ENCODE measurements at regions not wholly inside any gene's neighbourhood (a gene's known extent, or its start where the extent isn't known, plus 50 kb on each side); places are given as distances from the start of the nearest gene placed in this dataset.

DNA sequence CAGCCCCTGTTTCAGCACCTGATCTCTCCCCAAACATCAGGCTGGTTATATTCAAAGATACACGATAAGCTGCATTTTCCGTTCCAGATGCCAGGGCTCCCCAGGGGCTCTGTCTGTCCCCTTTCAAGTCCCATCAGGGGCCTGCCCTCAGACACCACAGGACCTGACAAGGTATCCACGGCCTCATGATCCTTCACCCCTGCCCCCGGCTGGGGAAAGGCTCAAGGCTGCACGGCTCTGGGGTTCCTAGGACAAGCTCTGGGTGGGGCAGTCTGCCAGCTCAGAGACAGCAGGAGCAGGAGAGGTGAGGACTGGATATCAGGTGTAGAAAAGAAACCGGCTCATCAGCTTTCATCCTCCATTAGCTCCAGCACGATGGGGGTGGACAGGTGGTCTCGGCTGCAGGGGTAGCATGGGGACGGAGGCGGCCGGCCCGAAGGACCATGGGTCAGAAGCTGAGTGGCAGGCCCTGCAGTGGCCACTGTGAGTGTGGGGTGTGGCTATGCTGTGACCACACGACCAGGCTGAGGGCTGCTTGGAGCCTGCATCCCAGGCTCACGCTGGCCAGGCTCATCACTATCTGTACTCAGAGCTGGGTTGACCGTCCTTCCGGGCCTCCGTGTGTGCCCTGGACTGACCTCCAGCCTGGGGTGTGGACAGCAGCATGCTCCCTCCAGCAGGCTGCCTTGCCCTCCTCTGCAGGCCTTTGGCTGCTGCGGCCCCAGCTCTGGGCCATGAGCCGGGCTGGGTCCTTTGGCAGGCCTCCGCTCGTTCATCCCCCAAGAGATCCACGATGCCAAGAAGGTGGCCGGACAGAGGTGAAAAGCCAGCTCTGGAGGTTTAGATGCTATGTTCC, 386.2 kb downstream of the THBS2 start:
- intact Hi-C loops (cut with DNase I; ENCODE audit: low total_unique reads), result no loop called here

DNA sequence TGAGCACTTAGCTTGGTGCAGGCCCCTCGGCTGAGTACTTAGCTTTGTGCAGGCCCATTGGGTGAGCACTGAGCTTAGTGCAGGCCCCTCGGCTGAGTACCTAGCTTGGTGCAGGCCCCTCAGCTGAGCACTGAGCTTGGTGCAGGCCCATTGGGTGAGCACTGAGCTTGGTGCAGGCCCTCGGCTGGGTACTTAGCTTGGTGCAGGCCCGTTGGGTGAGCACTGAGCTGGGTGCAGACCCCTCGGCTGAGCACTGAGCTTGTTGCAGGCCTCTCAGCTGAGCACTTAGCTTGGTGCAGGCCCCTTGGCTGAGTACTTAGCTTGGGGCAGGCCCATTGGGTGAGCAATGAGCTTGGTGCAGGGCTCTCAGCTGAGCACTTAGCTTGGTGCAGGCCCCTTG, 387.1 kb downstream of the THBS2 start:
- WGBS, 2 donors, result 75 to 88% methylated on average over 2 to 4 of the region's 5 CpGs
- intact Hi-C loops (cut with DNase I; ENCODE audit: low total_unique reads), result no loop called here
- TF ChIP-seq POLR2A (IDR thresholded peaks at IDR 0.05), result no peak
- TF ChIP-seq, protein P1, sequence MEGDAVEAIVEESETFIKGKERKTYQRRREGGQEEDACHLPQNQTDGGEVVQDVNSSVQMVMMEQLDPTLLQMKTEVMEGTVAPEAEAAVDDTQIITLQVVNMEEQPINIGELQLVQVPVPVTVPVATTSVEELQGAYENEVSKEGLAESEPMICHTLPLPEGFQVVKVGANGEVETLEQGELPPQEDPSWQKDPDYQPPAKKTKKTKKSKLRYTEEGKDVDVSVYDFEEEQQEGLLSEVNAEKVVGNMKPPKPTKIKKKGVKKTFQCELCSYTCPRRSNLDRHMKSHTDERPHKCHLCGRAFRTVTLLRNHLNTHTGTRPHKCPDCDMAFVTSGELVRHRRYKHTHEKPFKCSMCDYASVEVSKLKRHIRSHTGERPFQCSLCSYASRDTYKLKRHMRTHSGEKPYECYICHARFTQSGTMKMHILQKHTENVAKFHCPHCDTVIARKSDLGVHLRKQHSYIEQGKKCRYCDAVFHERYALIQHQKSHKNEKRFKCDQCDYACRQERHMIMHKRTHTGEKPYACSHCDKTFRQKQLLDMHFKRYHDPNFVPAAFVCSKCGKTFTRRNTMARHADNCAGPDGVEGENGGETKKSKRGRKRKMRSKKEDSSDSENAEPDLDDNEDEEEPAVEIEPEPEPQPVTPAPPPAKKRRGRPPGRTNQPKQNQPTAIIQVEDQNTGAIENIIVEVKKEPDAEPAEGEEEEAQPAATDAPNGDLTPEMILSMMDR (IDR thresholded peaks at IDR 0.05), result no peak
- no peak overlapping the region for H3K4me3 ChIP-seq (ENCODE audit: low read depth, poor library complexity, severe bottlenecking)
- DNase-seq (ENCODE audit: low spot score in 2 of 2), result no peak

More for the DNA sequence above, 386.2 kb downstream of the THBS2 start:
- 82 to 83% methylated on average over 18 to 20 of the region's 23 CpGs for WGBS, 2 donors
- TF ChIP-seq, protein P1 (IDR thresholded peaks at IDR 0.05), result no peak
- TF ChIP-seq POLR2A (IDR thresholded peaks at IDR 0.05), result no peak
- H3K4me3 ChIP-seq (ENCODE audit: low read depth, poor library complexity, severe bottlenecking), result no peak overlapping the region
- no peak for DNase-seq (ENCODE audit: low spot score in 2 of 2)

DNA sequence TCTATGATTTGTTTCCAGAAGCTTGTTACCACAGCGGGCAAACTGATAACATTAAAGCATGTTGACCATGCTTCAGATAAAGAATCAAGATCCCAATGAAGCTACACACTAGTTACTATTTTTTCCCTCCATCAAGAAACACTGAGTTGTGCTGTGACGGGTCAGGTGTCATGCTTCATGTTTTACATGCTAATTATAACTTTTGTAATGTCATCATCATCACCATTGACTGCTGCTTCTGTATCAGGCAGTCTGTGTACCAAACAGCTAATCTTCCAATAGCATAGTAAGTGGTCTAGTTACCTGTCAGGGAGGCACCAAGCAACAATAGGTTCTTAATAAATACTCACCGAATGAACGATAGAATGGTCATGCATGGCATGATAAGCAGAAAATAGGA, 388.1 kb downstream of the THBS2 start:
- 91% methylated on average over 4 of the region's 4 CpGs for WGBS, 2 donors
- intact Hi-C loops (cut with DNase I; ENCODE audit: low total_unique reads), result no loop called here
- no peak overlapping the region for H3K4me3 ChIP-seq (ENCODE audit: low read depth, poor library complexity, severe bottlenecking)
- no peak for DNase-seq (ENCODE audit: low spot score in 2 of 2)
- TF ChIP-seq, protein P1 (IDR thresholded peaks at IDR 0.05), result no peak
- no peak for TF ChIP-seq POLR2A (IDR thresholded peaks at IDR 0.05)

DNA sequence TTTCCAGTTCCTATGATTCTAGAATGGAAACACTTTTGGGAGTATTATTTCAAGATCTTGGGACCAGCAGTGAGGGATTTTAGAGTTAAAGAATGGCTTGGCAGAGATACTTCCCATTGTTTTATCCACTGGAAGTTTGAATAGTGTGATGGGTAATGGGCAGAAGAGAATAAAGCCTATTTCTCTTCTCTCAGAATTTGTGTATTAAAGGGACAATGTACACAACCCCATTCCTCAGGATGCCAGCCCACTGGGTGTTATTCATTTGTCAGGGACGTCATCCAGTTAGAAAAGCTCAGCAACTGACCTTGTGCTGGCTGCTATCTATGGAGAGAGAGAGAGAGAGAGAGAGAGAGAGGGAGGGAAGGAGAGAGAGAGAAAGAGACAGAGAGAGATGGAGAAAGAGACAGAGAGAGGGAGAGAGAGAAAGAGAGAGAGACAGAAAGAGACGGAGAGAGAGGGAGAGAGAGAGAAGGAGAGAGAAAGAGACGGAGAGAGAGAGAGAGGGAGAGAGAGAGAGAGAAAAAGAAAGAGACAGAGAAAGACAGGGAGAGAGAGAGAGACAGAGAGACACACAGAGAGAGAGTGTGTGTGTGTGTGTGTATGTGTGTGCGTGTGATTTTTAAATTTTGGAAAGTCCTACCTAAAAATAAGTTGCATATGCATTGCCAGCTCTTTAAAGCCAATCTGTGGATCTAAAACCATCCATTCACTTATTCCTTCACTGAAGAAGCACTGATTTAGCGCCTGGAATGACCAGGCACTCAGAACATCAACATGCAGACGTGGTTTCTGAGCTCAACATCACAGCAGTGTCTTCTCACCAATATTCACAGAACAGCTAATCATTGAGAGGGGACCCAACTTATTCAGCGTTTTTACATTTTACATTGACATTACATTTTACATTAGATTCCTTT, 388.8 kb downstream of the THBS2 start:
- no peak overlapping the region for H3K4me3 ChIP-seq (ENCODE audit: low read depth, poor library complexity, severe bottlenecking)
- DNase-seq (ENCODE audit: low spot score in 2 of 2), result peak in 1 of 2 donors; percentile 37
- intact Hi-C loops (cut with DNase I; ENCODE audit: low total_unique reads), result no loop called here
- TF ChIP-seq, protein P1 (IDR thresholded peaks at IDR 0.05), result no peak
- TF ChIP-seq POLR2A (IDR thresholded peaks at IDR 0.05), result no peak
- WGBS, 2 donors, result 78 to 80% methylated on average over 7 of the region's 7 CpGs

DNA sequence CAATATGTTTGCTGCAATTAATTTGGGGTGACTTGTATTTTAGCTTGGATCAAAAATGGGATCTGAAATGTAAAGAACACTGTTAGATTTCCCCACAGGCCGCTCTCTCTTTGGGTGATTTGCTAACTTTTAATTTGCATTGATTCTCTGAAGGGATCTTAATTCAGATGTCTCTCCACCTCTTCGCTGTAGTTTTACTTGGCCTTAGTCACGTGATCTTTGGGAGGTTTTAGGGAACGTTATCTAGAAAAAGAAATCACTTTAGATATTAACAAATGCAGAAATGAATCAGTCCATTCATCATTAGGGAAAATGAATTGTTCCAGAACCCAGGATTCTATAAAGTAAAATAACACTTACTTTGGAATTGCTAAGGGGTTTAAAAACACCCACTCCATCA, 390.2 kb downstream of the THBS2 start:
- 93 to 94% methylated on average over 4 of the region's 4 CpGs for WGBS, 2 donors
- no peak overlapping the region for H3K4me3 ChIP-seq (ENCODE audit: low read depth, poor library complexity, severe bottlenecking)
- TF ChIP-seq POLR2A (IDR thresholded peaks at IDR 0.05), result no peak
- TF ChIP-seq, protein P1 (IDR thresholded peaks at IDR 0.05), result no peak
- intact Hi-C loops (cut with DNase I; ENCODE audit: low total_unique reads), result no loop called here
- no peak for DNase-seq (ENCODE audit: low spot score in 2 of 2)
